ENCODE measurements at regions not wholly inside any gene's neighbourhood (a gene's known extent, or its start where the extent isn't known, plus 50 kb on each side); places are given as distances from the start of the nearest gene placed in this dataset.
"Not testable (repeated sequence)": the region's sequence is repeated elsewhere in the genome, so short reads cannot be mapped to it uniquely, and the experiment has no call there.

- H3K36me3 ChIP-seq = peaks cover 0 to 12% (median 0%) of the 10 kb centered on the region in 9 donors
- H3K27me3 ChIP-seq; H3K9me3 ChIP-seq; intact Hi-C loops (cut with DNase I); ATAC-seq; H3K4me1 ChIP-seq; DNase-seq; H3K27ac ChIP-seq; H3K4me3 ChIP-seq: not testable (repeated sequence)
- 91 to 94% methylated on average over 9 of the region's 9 CpGs for WGBS, 2 donors
Observed at GRCh38 chr9:94421951-94422350, 93.5 kb upstream of the NUTM2F start.

GRCh38 chr9:94425312-94425711 is 96.9 kb upstream of the NUTM2F start:
- ATAC-seq; H3K27ac ChIP-seq; H3K4me1 ChIP-seq; DNase-seq; H3K4me3 ChIP-seq; H3K27me3 ChIP-seq; H3K9me3 ChIP-seq; intact Hi-C loops (cut with DNase I): not testable (repeated sequence)
- H3K36me3 ChIP-seq = peaks cover 0 to 12% (median 0%) of the 10 kb centered on the region in 9 donors
- WGBS, 2 donors = 90 to 98% methylated on average over 3 to 4 of the region's 4 CpGs

- H3K4me3 ChIP-seq; H3K4me1 ChIP-seq; ATAC-seq; H3K9me3 ChIP-seq; H3K27ac ChIP-seq; DNase-seq; intact Hi-C loops (cut with DNase I); H3K27me3 ChIP-seq: not testable (repeated sequence)
- WGBS, 2 donors = no CpG with 5 or more reads among the region's 2 CpGs
- H3K36me3 ChIP-seq = peaks cover 0 to 37% (median 0%) of the 10 kb centered on the region in 9 donors
Observed at GRCh38 chr9:94437128-94437527, 108.7 kb upstream of the NUTM2F start.

- H3K27ac ChIP-seq; H3K4me3 ChIP-seq; H3K27me3 ChIP-seq; DNase-seq; H3K4me1 ChIP-seq; intact Hi-C loops (cut with DNase I); ATAC-seq; H3K9me3 ChIP-seq: not testable (repeated sequence)
- H3K36me3 ChIP-seq = peaks cover 0 to 49% (median 0%) of the 10 kb centered on the region in 9 donors
- WGBS, 2 donors = 100% methylated on average over 1 of the region's 1 CpG; no CpG with 5 or more reads in 1 of the 2 donors
Observed at GRCh38 chr9:94438336-94438735, 109.9 kb upstream of the NUTM2F start.

- intact Hi-C loops (cut with DNase I); H3K27me3 ChIP-seq; DNase-seq; H3K27ac ChIP-seq; H3K4me3 ChIP-seq; H3K9me3 ChIP-seq; ATAC-seq: not testable (repeated sequence)
- peaks cover 0 to 70% (median 0%) of the 10 kb centered on the region in 9 donors for H3K36me3 ChIP-seq
- WGBS, 2 donors = 25 to 27% methylated on average over 1 of the region's 1 CpG
- peaks cover 0 to 13% (median 4%) of the 10 kb centered on the region in 9 donors for H3K4me1 ChIP-seq
Observed at GRCh38 chr9:94441146-94441545, 112.7 kb upstream of the NUTM2F start.

GRCh38 chr9:94441796-94442195 is 113.1 kb upstream of the PCAT7 start:
- intact Hi-C loops (cut with DNase I) = no loop called here
- peaks cover 0 to 74% (median 0%) of the 10 kb centered on the region in 9 donors for H3K36me3 ChIP-seq
- no peak for ATAC-seq

More at GRCh38 chr9:94441796-94442195, 113.1 kb upstream of the PCAT7 start:
- no peak for DNase-seq
- 92 to 95% methylated on average over 2 of the region's 2 CpGs for WGBS, 2 donors
- H3K27me3 ChIP-seq = no peaks in the 10 kb centered on the region
- no peak overlapping the region for H3K4me3 ChIP-seq
- peaks cover 0 to 14% (median 4%) of the 10 kb centered on the region in 9 donors for H3K4me1 ChIP-seq
- H3K9me3 ChIP-seq = no peaks in the 10 kb centered on the region
- no peak overlapping the region for H3K27ac ChIP-seq
- no peak for TF ChIP-seq CTCF (IDR thresholded peaks at IDR 0.05)

Measured in heart right ventricle (tissue), 16 donors.